HEK293 (cell line): ENCODE measurements at regions not wholly inside any gene's neighbourhood (a gene's known extent, or its start where the extent isn't known, plus 50 kb on each side); places are given as distances from the start of the nearest gene placed in this dataset.

Experiments used
- YY2 ChIP-seq: fragments of 450-650 bp; formaldehyde crosslinking; IDR thresholded peaks from 2 replicates; pipeline ENCODE4 v1.5.1; 2016; ENCODE audit warnings: missing biosample characterization, missing genetic modification characterization
- TF ChIP-seq, protein P1 (sequence below): fragments of 450-650 bp; formaldehyde crosslinking; IDR thresholded peaks from 2 replicates; pipeline ENCODE4 v1.5.1; 2016; ENCODE audit warnings: missing biosample characterization, missing genetic modification characterization
- TF ChIP-seq, protein P2 (sequence below): fragments of 450-650 bp; formaldehyde crosslinking; IDR thresholded peaks from 2 replicates; pipeline ENCODE4 v1.5.1; 2016; ENCODE audit warnings: missing biosample characterization, missing genetic modification characterization

DNA sequence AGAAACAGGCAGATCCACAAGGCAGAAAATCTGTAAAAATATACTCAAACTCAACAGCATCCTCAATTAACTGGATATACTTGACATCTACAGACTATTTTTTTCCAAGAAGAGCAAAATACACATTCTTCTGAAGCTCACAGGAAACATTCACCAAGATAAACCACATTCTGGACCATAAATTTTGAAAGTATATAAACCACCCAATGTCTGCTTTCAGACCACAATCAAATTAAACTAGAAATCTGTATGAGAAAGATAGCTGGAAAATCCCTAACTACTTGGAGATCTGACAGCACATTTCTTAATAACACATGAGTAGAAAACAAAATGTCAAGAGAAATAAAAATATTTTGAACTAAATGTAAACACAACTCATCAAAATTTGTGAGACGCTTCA, 195.5 kb downstream of the ERMARD start:
- TF ChIP-seq, protein P1, sequence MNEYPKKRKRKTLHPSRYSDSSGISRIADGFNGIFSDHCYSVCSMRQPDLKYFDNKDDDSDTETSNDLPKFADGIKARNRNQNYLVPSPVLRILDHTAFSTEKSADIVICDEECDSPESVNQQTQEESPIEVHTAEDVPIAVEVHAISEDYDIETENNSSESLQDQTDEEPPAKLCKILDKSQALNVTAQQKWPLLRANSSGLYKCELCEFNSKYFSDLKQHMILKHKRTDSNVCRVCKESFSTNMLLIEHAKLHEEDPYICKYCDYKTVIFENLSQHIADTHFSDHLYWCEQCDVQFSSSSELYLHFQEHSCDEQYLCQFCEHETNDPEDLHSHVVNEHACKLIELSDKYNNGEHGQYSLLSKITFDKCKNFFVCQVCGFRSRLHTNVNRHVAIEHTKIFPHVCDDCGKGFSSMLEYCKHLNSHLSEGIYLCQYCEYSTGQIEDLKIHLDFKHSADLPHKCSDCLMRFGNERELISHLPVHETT (tag by site-specific recombination) = no peak
- TF ChIP-seq, protein P2, sequence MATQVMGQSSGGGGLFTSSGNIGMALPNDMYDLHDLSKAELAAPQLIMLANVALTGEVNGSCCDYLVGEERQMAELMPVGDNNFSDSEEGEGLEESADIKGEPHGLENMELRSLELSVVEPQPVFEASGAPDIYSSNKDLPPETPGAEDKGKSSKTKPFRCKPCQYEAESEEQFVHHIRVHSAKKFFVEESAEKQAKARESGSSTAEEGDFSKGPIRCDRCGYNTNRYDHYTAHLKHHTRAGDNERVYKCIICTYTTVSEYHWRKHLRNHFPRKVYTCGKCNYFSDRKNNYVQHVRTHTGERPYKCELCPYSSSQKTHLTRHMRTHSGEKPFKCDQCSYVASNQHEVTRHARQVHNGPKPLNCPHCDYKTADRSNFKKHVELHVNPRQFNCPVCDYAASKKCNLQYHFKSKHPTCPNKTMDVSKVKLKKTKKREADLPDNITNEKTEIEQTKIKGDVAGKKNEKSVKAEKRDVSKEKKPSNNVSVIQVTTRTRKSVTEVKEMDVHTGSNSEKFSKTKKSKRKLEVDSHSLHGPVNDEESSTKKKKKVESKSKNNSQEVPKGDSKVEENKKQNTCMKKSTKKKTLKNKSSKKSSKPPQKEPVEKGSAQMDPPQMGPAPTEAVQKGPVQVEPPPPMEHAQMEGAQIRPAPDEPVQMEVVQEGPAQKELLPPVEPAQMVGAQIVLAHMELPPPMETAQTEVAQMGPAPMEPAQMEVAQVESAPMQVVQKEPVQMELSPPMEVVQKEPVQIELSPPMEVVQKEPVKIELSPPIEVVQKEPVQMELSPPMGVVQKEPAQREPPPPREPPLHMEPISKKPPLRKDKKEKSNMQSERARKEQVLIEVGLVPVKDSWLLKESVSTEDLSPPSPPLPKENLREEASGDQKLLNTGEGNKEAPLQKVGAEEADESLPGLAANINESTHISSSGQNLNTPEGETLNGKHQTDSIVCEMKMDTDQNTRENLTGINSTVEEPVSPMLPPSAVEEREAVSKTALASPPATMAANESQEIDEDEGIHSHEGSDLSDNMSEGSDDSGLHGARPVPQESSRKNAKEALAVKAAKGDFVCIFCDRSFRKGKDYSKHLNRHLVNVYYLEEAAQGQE (tag by site-specific recombination) = no peak
- TF ChIP-seq YY2 = no peak
